Chondrocyte (in vitro differentiated cells): ENCODE measurements at regions not wholly inside any gene's neighbourhood (a gene's known extent, or its start where the extent isn't known, plus 50 kb on each side); places are given as distances from the start of the nearest gene placed in this dataset.
A peak's percentile ranks its signal among the peaks of the same experiment; 100 is the strongest.

Experiments used
- DNase-seq: peaks from one replicate; pipeline ENCODE4 v3.0.0; 2021; ENCODE audit warnings: mixed read lengths, low spot score
- H3K27ac Mint-ChIP-seq: one replicate; pipeline ENCODE4 v1.8.0; 2021; ENCODE audit warnings: mild to moderate bottlenecking, moderate library complexity, mixed read lengths; ENCODE audit not compliant: unreplicated experiment
- H3K27me3 Mint-ChIP-seq: 2 replicates; pipeline ENCODE4 v1.8.0; 2021; ENCODE audit warnings: low read depth, mixed read lengths
- H3K36me3 Mint-ChIP-seq: 2 replicates; pipeline ENCODE4 v1.8.0; 2021; ENCODE audit warnings: low read depth, mixed read lengths
- H3K4me1 Mint-ChIP-seq: 2 replicates; pipeline ENCODE4 v1.8.0; 2021; ENCODE audit warnings: low read depth, mild to moderate bottlenecking, mixed read lengths
- H3K4me3 Mint-ChIP-seq: one replicate; pipeline ENCODE4 v1.8.0; 2021; ENCODE audit warnings: mild to moderate bottlenecking, moderate library complexity, mixed read lengths; ENCODE audit not compliant: unreplicated experiment
- H3K9me3 Mint-ChIP-seq: 2 replicates; pipeline ENCODE4 v1.8.0; 2021; ENCODE audit warnings: low read depth, mixed read lengths
- TF ChIP-seq, protein P1 (sequence below): fragments of 200-600 bp; sonication (generic); IDR thresholded peaks from 2 replicates; pipeline ENCODE4 v1.5.0; 2021; ENCODE audit warnings: antibody characterized with exemption, mild to moderate bottlenecking, moderate library complexity

DNA sequence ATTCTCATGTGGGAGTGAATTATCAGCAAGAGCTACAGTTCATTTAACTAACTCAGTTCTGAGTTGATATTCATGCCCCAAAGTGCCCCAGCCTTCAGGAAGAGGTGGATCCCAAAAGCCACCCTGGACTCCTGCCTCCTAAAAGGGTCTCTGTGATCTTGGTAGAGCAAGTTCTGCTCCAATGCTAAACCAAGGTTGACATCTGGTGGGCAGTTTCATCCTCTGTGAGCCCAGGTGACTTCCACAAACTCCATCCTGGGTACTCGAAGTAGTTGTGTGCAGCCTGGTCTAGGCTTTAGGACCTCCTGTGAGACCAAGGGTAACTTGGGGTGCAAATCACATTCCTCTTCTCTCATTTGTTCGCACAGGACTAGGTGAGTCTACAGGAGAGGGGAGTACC lies 816.8 kb downstream of the MTRR start:
- Mint-ChIP-seq H3K27ac (no peak overlapping the region), H3K4me1 (peaks cover 23% of the 10 kb centered on the region), H3K36me3 (no peaks in the 10 kb centered on the region), H3K9me3 (peaks cover 3% of the 10 kb centered on the region), H3K27me3 (no peaks in the 10 kb centered on the region), H3K4me3 (no peak overlapping the region)
- TF ChIP-seq, protein P1, sequence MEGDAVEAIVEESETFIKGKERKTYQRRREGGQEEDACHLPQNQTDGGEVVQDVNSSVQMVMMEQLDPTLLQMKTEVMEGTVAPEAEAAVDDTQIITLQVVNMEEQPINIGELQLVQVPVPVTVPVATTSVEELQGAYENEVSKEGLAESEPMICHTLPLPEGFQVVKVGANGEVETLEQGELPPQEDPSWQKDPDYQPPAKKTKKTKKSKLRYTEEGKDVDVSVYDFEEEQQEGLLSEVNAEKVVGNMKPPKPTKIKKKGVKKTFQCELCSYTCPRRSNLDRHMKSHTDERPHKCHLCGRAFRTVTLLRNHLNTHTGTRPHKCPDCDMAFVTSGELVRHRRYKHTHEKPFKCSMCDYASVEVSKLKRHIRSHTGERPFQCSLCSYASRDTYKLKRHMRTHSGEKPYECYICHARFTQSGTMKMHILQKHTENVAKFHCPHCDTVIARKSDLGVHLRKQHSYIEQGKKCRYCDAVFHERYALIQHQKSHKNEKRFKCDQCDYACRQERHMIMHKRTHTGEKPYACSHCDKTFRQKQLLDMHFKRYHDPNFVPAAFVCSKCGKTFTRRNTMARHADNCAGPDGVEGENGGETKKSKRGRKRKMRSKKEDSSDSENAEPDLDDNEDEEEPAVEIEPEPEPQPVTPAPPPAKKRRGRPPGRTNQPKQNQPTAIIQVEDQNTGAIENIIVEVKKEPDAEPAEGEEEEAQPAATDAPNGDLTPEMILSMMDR: peak; percentile 54
- DNase-seq: no peak

- Mint-ChIP-seq H3K4me1 (peaks cover 23% of the 10 kb centered on the region), H3K9me3 (peaks cover 3% of the 10 kb centered on the region), H3K4me3 (no peak overlapping the region), H3K27me3 (no peaks in the 10 kb centered on the region), H3K36me3 (no peaks in the 10 kb centered on the region), H3K27ac (peak overlapping the region; percentile 60)
- TF ChIP-seq, protein P1: no peak
- no peak for DNase-seq
Measured at GRCh38 chr5:8686707-8687106, 817.8 kb downstream of the MTRR start.

DNA sequence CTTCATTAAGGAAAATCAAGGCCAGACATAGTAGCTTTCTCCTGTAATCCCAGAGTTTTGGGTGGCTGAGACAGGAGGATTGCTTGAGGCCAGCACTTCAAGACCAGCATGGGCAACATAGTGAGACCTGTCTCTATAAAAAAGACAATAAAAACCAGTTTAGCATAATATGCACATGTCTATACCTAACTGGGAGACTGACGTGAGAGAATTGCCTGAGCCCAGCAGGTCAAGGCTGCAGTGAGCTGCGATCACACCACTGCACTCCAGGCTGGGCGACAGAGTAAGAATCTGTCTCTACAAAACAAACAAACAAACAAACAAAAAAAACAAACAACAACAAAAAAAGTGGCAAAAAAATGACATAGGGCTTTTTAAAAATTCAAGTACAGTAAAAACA lies 820.8 kb downstream of the MTRR start:
- TF ChIP-seq, protein P1: no peak
- H3K27me3 Mint-ChIP-seq: no peaks in the 10 kb centered on the region
- H3K4me3 Mint-ChIP-seq: no peak overlapping the region
- peaks cover 23% of the 10 kb centered on the region for H3K4me1 Mint-ChIP-seq
- no peak for DNase-seq
- no peaks in the 10 kb centered on the region for H3K36me3 Mint-ChIP-seq
- no peak overlapping the region for H3K27ac Mint-ChIP-seq
- peaks cover 3% of the 10 kb centered on the region for H3K9me3 Mint-ChIP-seq

DNA sequence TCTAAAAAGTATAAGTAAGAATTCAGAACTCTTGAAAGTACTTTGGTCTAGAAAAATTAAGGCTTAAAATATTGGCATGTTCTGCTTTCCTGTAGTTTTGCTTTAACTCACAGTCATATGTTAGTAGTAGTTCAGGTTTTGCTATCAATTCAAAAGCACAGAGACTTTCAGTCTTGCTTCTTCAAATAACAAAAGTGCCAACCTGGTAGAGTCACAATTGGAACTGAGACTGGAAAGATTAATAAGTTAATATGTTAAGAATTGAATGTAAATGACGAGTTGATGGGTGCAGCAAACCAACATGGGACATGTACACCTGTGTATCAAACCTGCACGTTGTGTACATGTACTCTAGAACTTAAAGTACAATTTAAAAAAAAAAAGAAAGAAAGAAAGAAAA lies 822.3 kb downstream of the MTRR start:
- Mint-ChIP-seq H3K9me3 (peaks cover 3% of the 10 kb centered on the region), H3K36me3 (no peaks in the 10 kb centered on the region), H3K27me3 (no peaks in the 10 kb centered on the region), H3K4me3 (no peak overlapping the region), H3K4me1 (peaks cover 18% of the 10 kb centered on the region), H3K27ac (no peak overlapping the region)
- no peak for DNase-seq
- TF ChIP-seq, protein P1: no peak

DNA sequence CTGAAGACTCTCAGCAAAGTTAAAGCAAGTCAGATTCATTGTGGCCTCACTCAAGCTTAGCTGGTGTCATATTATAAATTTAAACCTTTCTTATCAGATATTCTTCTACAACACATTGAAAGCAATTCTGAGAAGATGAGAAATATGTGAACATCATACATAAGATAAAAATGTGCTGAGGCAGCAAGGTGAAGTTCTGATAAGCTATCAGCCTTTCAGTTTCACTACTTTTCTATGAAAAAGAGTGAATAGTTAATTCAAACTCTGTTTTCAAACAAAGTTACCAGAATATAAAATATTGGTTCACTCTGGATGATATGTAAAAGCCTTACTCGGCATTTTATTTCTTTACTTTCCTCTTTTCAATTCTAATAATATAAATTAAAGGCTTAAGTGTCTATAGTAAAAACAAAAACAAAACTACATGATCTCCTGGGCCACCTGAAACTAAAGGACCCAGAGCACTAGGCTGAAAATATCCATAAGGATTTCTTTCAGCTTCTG lies 824.4 kb downstream of the MTRR start:
- H3K27ac Mint-ChIP-seq: no peak overlapping the region
- DNase-seq: no peak
- no peaks in the 10 kb centered on the region for H3K27me3 Mint-ChIP-seq
- H3K4me1 Mint-ChIP-seq: peaks cover 10% of the 10 kb centered on the region
- no peaks in the 10 kb centered on the region for H3K9me3 Mint-ChIP-seq
- TF ChIP-seq, protein P1: no peak
- H3K4me3 Mint-ChIP-seq: no peak overlapping the region
- H3K36me3 Mint-ChIP-seq: no peaks in the 10 kb centered on the region
